ENCODE measurements at regions not wholly inside any gene's neighbourhood (a gene's known extent, or its start where the extent isn't known, plus 50 kb on each side); places are given as distances from the start of the nearest gene placed in this dataset.

GRCh38 chr1:4085546-4085945 is 185.5 kb upstream of the C1orf174 start:
- Histone ChIP-seq H3K4me1 (ENCODE audit: control insufficient read depth, insufficient read depth, low read length) (no peaks in the 10 kb centered on the region), H3K9me3 (ENCODE audit: control insufficient read depth, low read length) (no peaks in the 10 kb centered on the region), H3K36me3 (ENCODE audit: control insufficient read depth, insufficient read depth, low read length) (no peaks in the 10 kb centered on the region), H3K4me3 (ENCODE audit: insufficient read depth, low read depth, low read length) (no peak overlapping the region), H3K27me3 (ENCODE audit: control insufficient read depth, insufficient read depth, low read length, poor library complexity, severe bottlenecking) (no peaks in the 10 kb centered on the region), H3K27ac (ENCODE audit: insufficient read depth, low read depth, low read length, poor library complexity, severe bottlenecking) (no peak overlapping the region)
- WGBS, 2 experiments, result 92 to 94% methylated on average over 5 of the region's 5 CpGs

- H3K27ac ChIP-seq (ENCODE audit: insufficient read depth, low read depth, low read length, poor library complexity, severe bottlenecking), result no peak overlapping the region
- no peaks in the 10 kb centered on the region for H3K4me1 ChIP-seq (ENCODE audit: control insufficient read depth, insufficient read depth, low read length)
- 90 to 95% methylated on average over 14 of the region's 14 CpGs for WGBS, 2 experiments
- no peak overlapping the region for H3K4me3 ChIP-seq (ENCODE audit: insufficient read depth, low read depth, low read length)
- no peaks in the 10 kb centered on the region for H3K36me3 ChIP-seq (ENCODE audit: control insufficient read depth, insufficient read depth, low read length)
- no peaks in the 10 kb centered on the region for H3K27me3 ChIP-seq (ENCODE audit: control insufficient read depth, insufficient read depth, low read length, poor library complexity, severe bottlenecking)
- H3K9me3 ChIP-seq (ENCODE audit: control insufficient read depth, low read length), result no peaks in the 10 kb centered on the region
Measured at GRCh38 chr1:4086085-4086850, 186.2 kb upstream of the C1orf174 start.

GRCh38 chr1:4086921-4087320 is 186.8 kb upstream of the C1orf174 start:
- H3K4me1 ChIP-seq (ENCODE audit: control insufficient read depth, insufficient read depth, low read length), result no peaks in the 10 kb centered on the region
- H3K4me3 ChIP-seq (ENCODE audit: insufficient read depth, low read depth, low read length), result no peak overlapping the region
- WGBS, 2 experiments, result 94% methylated on average over 4 of the region's 4 CpGs
- no peaks in the 10 kb centered on the region for H3K9me3 ChIP-seq (ENCODE audit: control insufficient read depth, low read length)
- H3K27me3 ChIP-seq (ENCODE audit: control insufficient read depth, insufficient read depth, low read length, poor library complexity, severe bottlenecking), result no peaks in the 10 kb centered on the region
- H3K27ac ChIP-seq (ENCODE audit: insufficient read depth, low read depth, low read length, poor library complexity, severe bottlenecking), result no peak overlapping the region
- H3K36me3 ChIP-seq (ENCODE audit: control insufficient read depth, insufficient read depth, low read length), result no peaks in the 10 kb centered on the region

- H3K27me3 ChIP-seq (ENCODE audit: control insufficient read depth, insufficient read depth, low read length, poor library complexity, severe bottlenecking), result no peaks in the 10 kb centered on the region
- H3K27ac ChIP-seq (ENCODE audit: insufficient read depth, low read depth, low read length, poor library complexity, severe bottlenecking), result no peak overlapping the region
- 81 to 82% methylated on average over 9 of the region's 9 CpGs for WGBS, 2 experiments
- no peaks in the 10 kb centered on the region for H3K4me1 ChIP-seq (ENCODE audit: control insufficient read depth, insufficient read depth, low read length)
- H3K4me3 ChIP-seq (ENCODE audit: insufficient read depth, low read depth, low read length), result no peak overlapping the region
- H3K9me3 ChIP-seq (ENCODE audit: control insufficient read depth, low read length), result no peaks in the 10 kb centered on the region
- no peaks in the 10 kb centered on the region for H3K36me3 ChIP-seq (ENCODE audit: control insufficient read depth, insufficient read depth, low read length)
Measured at GRCh38 chr1:4087530-4088420, 187.7 kb upstream of the C1orf174 start.

- WGBS, 2 experiments, result 91 to 95% methylated on average over 15 of the region's 15 CpGs
- H3K27ac ChIP-seq (ENCODE audit: insufficient read depth, low read depth, low read length, poor library complexity, severe bottlenecking), result no peak overlapping the region
- no peaks in the 10 kb centered on the region for H3K36me3 ChIP-seq (ENCODE audit: control insufficient read depth, insufficient read depth, low read length)
- no peaks in the 10 kb centered on the region for H3K4me1 ChIP-seq (ENCODE audit: control insufficient read depth, insufficient read depth, low read length)
- no peak overlapping the region for H3K4me3 ChIP-seq (ENCODE audit: insufficient read depth, low read depth, low read length)
- no peaks in the 10 kb centered on the region for H3K9me3 ChIP-seq (ENCODE audit: control insufficient read depth, low read length)
- H3K27me3 ChIP-seq (ENCODE audit: control insufficient read depth, insufficient read depth, low read length, poor library complexity, severe bottlenecking), result no peaks in the 10 kb centered on the region
Measured at GRCh38 chr1:4088676-4089075, 188.6 kb upstream of the C1orf174 start.

GRCh38 chr1:4089421-4090175 is 189.5 kb upstream of the C1orf174 start:
- H3K9me3 ChIP-seq (ENCODE audit: control insufficient read depth, low read length), result no peaks in the 10 kb centered on the region
- H3K4me1 ChIP-seq (ENCODE audit: control insufficient read depth, insufficient read depth, low read length), result no peaks in the 10 kb centered on the region
- no peaks in the 10 kb centered on the region for H3K36me3 ChIP-seq (ENCODE audit: control insufficient read depth, insufficient read depth, low read length)
- H3K27ac ChIP-seq (ENCODE audit: insufficient read depth, low read depth, low read length, poor library complexity, severe bottlenecking), result no peak overlapping the region
- no peaks in the 10 kb centered on the region for H3K27me3 ChIP-seq (ENCODE audit: control insufficient read depth, insufficient read depth, low read length, poor library complexity, severe bottlenecking)
- 92 to 93% methylated on average over 15 of the region's 15 CpGs for WGBS, 2 experiments
- no peak overlapping the region for H3K4me3 ChIP-seq (ENCODE audit: insufficient read depth, low read depth, low read length)

GRCh38 chr1:4090556-4090955 is 190.5 kb upstream of the C1orf174 start:
- no peaks in the 10 kb centered on the region for H3K36me3 ChIP-seq (ENCODE audit: control insufficient read depth, insufficient read depth, low read length)
- H3K9me3 ChIP-seq (ENCODE audit: control insufficient read depth, low read length), result no peaks in the 10 kb centered on the region
- no peaks in the 10 kb centered on the region for H3K27me3 ChIP-seq (ENCODE audit: control insufficient read depth, insufficient read depth, low read length, poor library complexity, severe bottlenecking)
- H3K4me1 ChIP-seq (ENCODE audit: control insufficient read depth, insufficient read depth, low read length), result no peaks in the 10 kb centered on the region
- H3K4me3 ChIP-seq (ENCODE audit: insufficient read depth, low read depth, low read length), result no peak overlapping the region
- H3K27ac ChIP-seq (ENCODE audit: insufficient read depth, low read depth, low read length, poor library complexity, severe bottlenecking), result no peak overlapping the region
- 70 to 78% methylated on average over 5 of the region's 5 CpGs for WGBS, 2 experiments

GRCh38 chr1:4090976-4091660 is 191.0 kb upstream of the C1orf174 start:
- 79 to 81% methylated on average over 6 of the region's 6 CpGs for WGBS, 2 experiments
- no peaks in the 10 kb centered on the region for H3K9me3 ChIP-seq (ENCODE audit: control insufficient read depth, low read length)

GRCh38 chr1:4091996-4092395 is 191.9 kb upstream of the C1orf174 start:
- Histone ChIP-seq H3K36me3 (ENCODE audit: control insufficient read depth, insufficient read depth, low read length) (no peaks in the 10 kb centered on the region), H3K9me3 (ENCODE audit: control insufficient read depth, low read length) (no peaks in the 10 kb centered on the region), H3K4me1 (ENCODE audit: control insufficient read depth, insufficient read depth, low read length) (no peaks in the 10 kb centered on the region), H3K27ac (ENCODE audit: insufficient read depth, low read depth, low read length, poor library complexity, severe bottlenecking) (no peak overlapping the region), H3K27me3 (ENCODE audit: control insufficient read depth, insufficient read depth, low read length, poor library complexity, severe bottlenecking) (no peaks in the 10 kb centered on the region), H3K4me3 (ENCODE audit: insufficient read depth, low read depth, low read length) (no peak overlapping the region)
- 90 to 93% methylated on average over 7 of the region's 7 CpGs for WGBS, 2 experiments

More at GRCh38 chr1:4090976-4091660, 191.0 kb upstream of the C1orf174 start:
- Histone ChIP-seq H3K27me3 (ENCODE audit: control insufficient read depth, insufficient read depth, low read length, poor library complexity, severe bottlenecking) (no peaks in the 10 kb centered on the region), H3K36me3 (ENCODE audit: control insufficient read depth, insufficient read depth, low read length) (no peaks in the 10 kb centered on the region), H3K4me3 (ENCODE audit: insufficient read depth, low read depth, low read length) (no peak overlapping the region), H3K4me1 (ENCODE audit: control insufficient read depth, insufficient read depth, low read length) (no peaks in the 10 kb centered on the region), H3K27ac (ENCODE audit: insufficient read depth, low read depth, low read length, poor library complexity, severe bottlenecking) (no peak overlapping the region)
